ENCODE measurements at regions not wholly inside any gene's neighbourhood (a gene's known extent, or its start where the extent isn't known, plus 50 kb on each side); places are given as distances from the start of the nearest gene placed in this dataset.

GRCh38 chr7:24035366-24036032, 248.5 kb upstream of the NPY start:
- Histone ChIP-seq H3K36me3 (ENCODE audit: control insufficient read depth, insufficient read depth, low read length) (no peaks in the 10 kb centered on the region), H3K9me3 (ENCODE audit: control insufficient read depth, low read length) (no peaks in the 10 kb centered on the region), H3K9ac (ENCODE audit: extremely low read depth, low read length, poor library complexity, severe bottlenecking) (no peak overlapping the region), H3K27me3 (ENCODE audit: control insufficient read depth, insufficient read depth, low read length, poor library complexity, severe bottlenecking) (no peaks in the 10 kb centered on the region), H3K4me1 (ENCODE audit: control insufficient read depth, insufficient read depth, low read length) (peaks cover 5% of the 10 kb centered on the region), H3K27ac (ENCODE audit: low read depth, low read length) (no peak overlapping the region), H3K4me3 (ENCODE audit: low read length) (no peak overlapping the region)
- no peak overlapping the region for H3K4me3 Mint-ChIP-seq
- H3K4me1 Mint-ChIP-seq = peaks cover 9% of the 10 kb centered on the region
- no peak overlapping the region for H3K27ac Mint-ChIP-seq
- H3K27me3 Mint-ChIP-seq (ENCODE audit: insufficient read depth) = no peaks in the 10 kb centered on the region
- H3K36me3 Mint-ChIP-seq (ENCODE audit: low read depth) = no peaks in the 10 kb centered on the region
- H3K9me3 Mint-ChIP-seq = no peaks in the 10 kb centered on the region
- whole genome bisulfite sequencing, 2 experiments (ENCODE audit: insufficient coverage in 1 of 2, insufficient read length in 1 of 2) = 90 to 92% methylated on average over 5 of the region's 5 CpGs
- DNase-seq = no peak
- no peak for TF ChIP-seq CTCF (conservative IDR thresholded peaks at IDR 0.05)

- Mint-ChIP-seq H3K9me3 (no peaks in the 10 kb centered on the region), H3K27me3 (ENCODE audit: insufficient read depth) (no peaks in the 10 kb centered on the region), H3K4me1 (peaks cover 9% of the 10 kb centered on the region), H3K27ac (no peak overlapping the region), H3K36me3 (ENCODE audit: low read depth) (no peaks in the 10 kb centered on the region), H3K4me3 (no peak overlapping the region)
- 88 to 94% methylated on average over 2 of the region's 2 CpGs for WGBS, 2 experiments (ENCODE audit: insufficient coverage in 1 of 2, insufficient read length in 1 of 2)
- no peak for DNase-seq
- Histone ChIP-seq H3K9ac (ENCODE audit: extremely low read depth, low read length, poor library complexity, severe bottlenecking) (no peak overlapping the region), H3K9me3 (ENCODE audit: control insufficient read depth, low read length) (no peaks in the 10 kb centered on the region), H3K27ac (ENCODE audit: low read depth, low read length) (no peak overlapping the region), H3K27me3 (ENCODE audit: control insufficient read depth, insufficient read depth, low read length, poor library complexity, severe bottlenecking) (no peaks in the 10 kb centered on the region), H3K4me3 (ENCODE audit: low read length) (no peak overlapping the region), H3K4me1 (ENCODE audit: control insufficient read depth, insufficient read depth, low read length) (peaks cover 5% of the 10 kb centered on the region), H3K36me3 (ENCODE audit: control insufficient read depth, insufficient read depth, low read length) (no peaks in the 10 kb centered on the region)
- no peak for TF ChIP-seq CTCF (conservative IDR thresholded peaks at IDR 0.05)
These were observed 248.0 kb upstream of the NPY start for GRCh38 chr7:24036033-24036412.

GRCh38 chr7:24038993-24039392, 245.0 kb upstream of the NPY start:
- Histone ChIP-seq H3K4me3 (ENCODE audit: low read length) (no peak overlapping the region), H3K9ac (ENCODE audit: extremely low read depth, low read length, poor library complexity, severe bottlenecking) (no peak overlapping the region), H3K4me1 (ENCODE audit: control insufficient read depth, insufficient read depth, low read length) (peaks cover 5% of the 10 kb centered on the region), H3K27me3 (ENCODE audit: control insufficient read depth, insufficient read depth, low read length, poor library complexity, severe bottlenecking) (no peaks in the 10 kb centered on the region), H3K36me3 (ENCODE audit: control insufficient read depth, insufficient read depth, low read length) (no peaks in the 10 kb centered on the region), H3K9me3 (ENCODE audit: control insufficient read depth, low read length) (no peaks in the 10 kb centered on the region), H3K27ac (ENCODE audit: low read depth, low read length) (no peak overlapping the region)
- TF ChIP-seq CTCF (conservative IDR thresholded peaks at IDR 0.05) = no peak
- DNase-seq = no peak
- Mint-ChIP-seq H3K36me3 (ENCODE audit: low read depth) (no peaks in the 10 kb centered on the region), H3K27ac (no peak overlapping the region), H3K4me3 (no peak overlapping the region), H3K9me3 (no peaks in the 10 kb centered on the region), H3K4me1 (peaks cover 9% of the 10 kb centered on the region), H3K27me3 (ENCODE audit: insufficient read depth) (no peaks in the 10 kb centered on the region)
- WGBS, 2 experiments (ENCODE audit: insufficient coverage in 1 of 2, insufficient read length in 1 of 2) = 91 to 100% methylated on average over 2 to 5 of the region's 5 CpGs
